AG04450 (cell line): ENCODE measurements at regions not wholly inside any gene's neighbourhood (a gene's known extent, or its start where the extent isn't known, plus 50 kb on each side); places are given as distances from the start of the nearest gene placed in this dataset.
A peak's percentile ranks its signal among the peaks of the same experiment; 100 is the strongest.

Source experiments
- CTCF ChIA-PET: fragments of 300-600, 350-600 bp; formaldehyde crosslinking; extraction: SDS; loops from one replicate; lab custom pipeline; 2022; ENCODE audit warnings: antibody characterized with exemption, inconsistent platforms; lab: Charles Lee
- POLR2A ChIA-PET: fragments of 350-600 bp; formaldehyde crosslinking; extraction: SDS; loops from one replicate; lab custom pipeline; 2021; ENCODE audit warnings: antibody characterized with exemption, inconsistent platforms; lab: Yijun Ruan, JAX
- DNase-seq: peaks from one replicate; pipeline ENCODE4 v3.0.0-alpha.2; 2011; ENCODE audit warnings: low read depth, low spot score
- H3K27ac ChIP-seq: one replicate; pipeline ENCODE4 v1.5.1; 2012; ENCODE audit warnings: low read depth, low read length, control low read depth
- H3K27me3 ChIP-seq: one replicate; pipeline ENCODE4 v1.6.0; 2012; ENCODE audit warnings: low read length; ENCODE audit not compliant: control insufficient read depth, insufficient read depth
- H3K4me3 ChIP-seq: 2 replicates; pipeline ENCODE4 v1.5.1; 2011; ENCODE audit warnings: mild to moderate bottlenecking, low read depth, low read length, control low read depth
- H3K9me3 ChIP-seq: 2 replicates; pipeline ENCODE4 v1.5.1; 2012; ENCODE audit warnings: low read length; ENCODE audit not compliant: control insufficient read depth, insufficient read depth
- CTCF ChIP-seq: IDR thresholded peaks from 2 replicates; pipeline ENCODE4 v1.5.1; 2011; ENCODE audit warnings: low read depth, low read length, control low read depth, inconsistent platforms

GRCh38 chr9:18235181-18235908 lies 238.6 kb upstream of the ADAMTSL1 start:
- POLR2A ChIA-PET = no interaction called here

GRCh38 chr9:18236336-18236735 lies 237.6 kb upstream of the ADAMTSL1 start:
- H3K9me3 ChIP-seq = no peaks in the 10 kb centered on the region
- H3K27me3 ChIP-seq = no peaks in the 10 kb centered on the region
- H3K4me3 ChIP-seq = no peak overlapping the region
- H3K27ac ChIP-seq = no peak overlapping the region
- ChIA-PET POLR2A (no interaction called here), CTCF (interaction anchor here (0.9 to 4.0 kb wide), 8 partner anchors 12 to 1228 kb away, joined by 3 to 20 read pairs (median 5); no protein-coding TSS in a partner anchor)
- no peak for TF ChIP-seq CTCF
- DNase-seq = no peak

More at GRCh38 chr9:18235181-18235908, 238.6 kb upstream of the ADAMTSL1 start:
- Histone ChIP-seq H3K27me3 (no peaks in the 10 kb centered on the region), H3K27ac (no peak overlapping the region), H3K9me3 (no peaks in the 10 kb centered on the region), H3K4me3 (no peak overlapping the region)
- no peak for TF ChIP-seq CTCF
- DNase-seq = no peak
- CTCF ChIA-PET = interaction anchor here (0.7 to 4.0 kb wide), 6 partner anchors 13 to 793 kb away, joined by 3 to 20 read pairs (median 4); no protein-coding TSS in a partner anchor

- H3K27me3 ChIP-seq = no peaks in the 10 kb centered on the region
- ChIA-PET POLR2A (interaction anchor here (0.6 kb wide), 1 partner anchor 811 kb away, joined by 3 read pairs; the partner anchor contains the start of gene RRAGA), CTCF (interaction anchor here (0.7 to 4.0 kb wide), 7 partner anchors 17 to 1227 kb away, joined by 3 to 20 read pairs (median 4); no protein-coding TSS in a partner anchor)
- H3K9me3 ChIP-seq = no peaks in the 10 kb centered on the region
- DNase-seq = no peak
- H3K27ac ChIP-seq = no peak overlapping the region
- peak; percentile 12; the same call in 1 of the 2 replicates for TF ChIP-seq CTCF
- no peak overlapping the region for H3K4me3 ChIP-seq
These were observed 236.2 kb upstream of the ADAMTSL1 start for GRCh38 chr9:18237776-18238175.

- TF ChIP-seq CTCF = no peak
- no peaks in the 10 kb centered on the region for H3K9me3 ChIP-seq
- POLR2A ChIA-PET = interaction anchor here (0.6 kb wide), 1 partner anchor 811 kb away, joined by 3 read pairs; the partner anchor contains the start of gene RRAGA
- H3K27me3 ChIP-seq = no peaks in the 10 kb centered on the region
- peak overlapping the region; percentile 32 for H3K27ac ChIP-seq
- peak; percentile 8 for DNase-seq
- peak overlapping the region; percentile 8; the same call in 1 of the 2 replicates for H3K4me3 ChIP-seq
- CTCF ChIA-PET = interaction anchor here (0.6 to 4.0 kb wide), 6 partner anchors 17 to 790 kb away, joined by 3 to 20 read pairs (median 6); no protein-coding TSS in a partner anchor
These were observed 235.7 kb upstream of the ADAMTSL1 start for GRCh38 chr9:18238254-18238653.
